Mesendoderm (in vitro differentiated cells): ENCODE measurements at regions not wholly inside any gene's neighbourhood (a gene's known extent, or its start where the extent isn't known, plus 50 kb on each side); places are given as distances from the start of the nearest gene placed in this dataset.

Source experiments
- DNase-seq: peaks from one replicate; pipeline ENCODE4 v3.0.0; 2013
- H2AK5ac ChIP-seq: 2 replicates; pipeline ENCODE4 v1.6.1; 2013; ENCODE audit warnings: low read length, inconsistent platforms
- H2BK120ac ChIP-seq: 2 replicates; pipeline ENCODE4 v1.6.1; 2013; ENCODE audit warnings: low read depth, mild to moderate bottlenecking, low read length, moderate library complexity, mixed read lengths
- H2BK15ac ChIP-seq: replicated peaks from 2 replicates; pipeline ENCODE4 v1.6.1; 2013; ENCODE audit warnings: low read depth, mild to moderate bottlenecking, moderate library complexity
- H2BK5ac ChIP-seq: 2 replicates; pipeline ENCODE4 v1.6.1; 2013; ENCODE audit warnings: low read length, inconsistent platforms
- H3K18ac ChIP-seq: 2 replicates; pipeline ENCODE4 v1.6.1; 2013; ENCODE audit warnings: mild to moderate bottlenecking, low read length, mixed read lengths
- H3K23ac ChIP-seq: one replicate; pipeline ENCODE4 v1.6.1; 2013; ENCODE audit warnings: low read length
- H3K27ac ChIP-seq: 2 replicates; pipeline ENCODE4 v1.5.1; 2013; ENCODE audit warnings: low read depth, mild to moderate bottlenecking, inconsistent platforms, low read length, moderate library complexity
- H3K27me3 ChIP-seq: 2 replicates; pipeline ENCODE4 v1.6.1; 2013; ENCODE audit warnings: low read length, control low read depth, mild to moderate bottlenecking, inconsistent platforms; ENCODE audit not compliant: insufficient read depth, poor library complexity
- H3K36me3 ChIP-seq: 2 replicates; pipeline ENCODE4 v1.6.1; 2013; ENCODE audit warnings: low read length, inconsistent platforms; ENCODE audit not compliant: control insufficient read depth, insufficient read depth
- H3K4ac ChIP-seq: one replicate; pipeline ENCODE4 v1.6.1; 2013; ENCODE audit warnings: low read depth, mild to moderate bottlenecking, low read length, moderate library complexity
- H3K4me1 ChIP-seq: 2 replicates; pipeline ENCODE4 v1.6.1; 2013; ENCODE audit warnings: low read depth, low read length, inconsistent platforms; ENCODE audit not compliant: control insufficient read depth
- H3K4me2 ChIP-seq: 2 replicates; pipeline ENCODE4 v1.6.1; 2013; ENCODE audit warnings: low read length
- H3K4me3 ChIP-seq: 2 replicates; pipeline ENCODE4 v1.5.1; 2013; ENCODE audit warnings: mild to moderate bottlenecking, low read length
- H3K56ac ChIP-seq: one replicate; pipeline ENCODE4 v1.6.1; 2013; ENCODE audit warnings: low read length
- H3K79me1 ChIP-seq: 2 replicates; pipeline ENCODE4 v1.6.1; 2013; ENCODE audit warnings: low read length, inconsistent platforms
- H3K79me2 ChIP-seq: 2 replicates; pipeline ENCODE4 v1.6.1; 2013; ENCODE audit warnings: mild to moderate bottlenecking, low read length; ENCODE audit not compliant: control insufficient read depth, insufficient read depth
- H3K9ac ChIP-seq: 2 replicates; pipeline ENCODE4 v1.6.1; 2013; ENCODE audit warnings: low read length, inconsistent platforms
- H4K5ac ChIP-seq: one replicate; pipeline ENCODE4 v1.6.1; 2013; ENCODE audit warnings: low read length
- H4K8ac ChIP-seq: one replicate; pipeline ENCODE4 v1.6.1; 2013; ENCODE audit warnings: low read depth, mild to moderate bottlenecking, control low read depth, low read length, moderate library complexity
- WGBS: extraction: QIAGEN DNeasy Blood & Tissue Kit; methylation state at CpG from one replicate; pipeline ENCODE4 v1.1.7; 2013; ENCODE audit warnings: low lambda C conversion rate, missing lambda C conversion rate; ENCODE audit not compliant: insufficient coverage; ENCODE audit errors: extremely low coverage; 5-methylcytosine and 5-hydroxymethylcytosine counted together

DNA sequence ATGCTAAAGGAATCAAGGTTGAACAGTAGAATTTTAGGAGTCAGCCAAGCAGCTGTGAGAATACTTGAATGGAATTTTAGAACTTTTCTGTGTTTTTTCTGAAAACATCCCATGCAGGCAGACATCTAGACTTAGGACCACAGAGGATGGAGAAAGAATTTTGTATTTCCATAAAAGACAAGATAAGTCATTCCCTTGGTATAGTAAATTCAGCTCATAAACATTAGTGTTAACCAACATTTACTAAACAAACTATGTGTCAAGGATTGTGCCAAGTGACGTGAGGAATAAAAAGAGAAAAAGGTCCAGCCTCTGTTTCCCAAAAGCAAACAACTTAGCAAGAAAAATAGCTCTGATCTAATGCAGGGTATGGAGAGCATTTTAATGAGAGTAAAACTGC is 210.2 kb upstream of the NR5A2 start:
- H3K4me2 ChIP-seq: no peak overlapping the region
- H4K8ac ChIP-seq: no peak overlapping the region
- no peak overlapping the region for H2BK15ac ChIP-seq
- no peaks in the 10 kb centered on the region for H3K79me1 ChIP-seq
- H3K4ac ChIP-seq: no peak overlapping the region
- no peak overlapping the region for H4K5ac ChIP-seq
- WGBS: no CpG with 5 or more reads among the region's 1 CpG
- H3K18ac ChIP-seq: no peak overlapping the region
- no peaks in the 10 kb centered on the region for H3K27me3 ChIP-seq
- H3K56ac ChIP-seq: no peak overlapping the region
- no peak overlapping the region for H3K23ac ChIP-seq
- H2AK5ac ChIP-seq: no peak overlapping the region
- H3K4me3 ChIP-seq: no peak overlapping the region
- DNase-seq: no peak
- H3K79me2 ChIP-seq: no peaks in the 10 kb centered on the region
- no peaks in the 10 kb centered on the region for H3K4me1 ChIP-seq
- no peak overlapping the region for H2BK5ac ChIP-seq
- no peak overlapping the region for H2BK120ac ChIP-seq
- H3K27ac ChIP-seq: no peak overlapping the region
- no peak overlapping the region for H3K9ac ChIP-seq
- H3K36me3 ChIP-seq: no peaks in the 10 kb centered on the region

DNA sequence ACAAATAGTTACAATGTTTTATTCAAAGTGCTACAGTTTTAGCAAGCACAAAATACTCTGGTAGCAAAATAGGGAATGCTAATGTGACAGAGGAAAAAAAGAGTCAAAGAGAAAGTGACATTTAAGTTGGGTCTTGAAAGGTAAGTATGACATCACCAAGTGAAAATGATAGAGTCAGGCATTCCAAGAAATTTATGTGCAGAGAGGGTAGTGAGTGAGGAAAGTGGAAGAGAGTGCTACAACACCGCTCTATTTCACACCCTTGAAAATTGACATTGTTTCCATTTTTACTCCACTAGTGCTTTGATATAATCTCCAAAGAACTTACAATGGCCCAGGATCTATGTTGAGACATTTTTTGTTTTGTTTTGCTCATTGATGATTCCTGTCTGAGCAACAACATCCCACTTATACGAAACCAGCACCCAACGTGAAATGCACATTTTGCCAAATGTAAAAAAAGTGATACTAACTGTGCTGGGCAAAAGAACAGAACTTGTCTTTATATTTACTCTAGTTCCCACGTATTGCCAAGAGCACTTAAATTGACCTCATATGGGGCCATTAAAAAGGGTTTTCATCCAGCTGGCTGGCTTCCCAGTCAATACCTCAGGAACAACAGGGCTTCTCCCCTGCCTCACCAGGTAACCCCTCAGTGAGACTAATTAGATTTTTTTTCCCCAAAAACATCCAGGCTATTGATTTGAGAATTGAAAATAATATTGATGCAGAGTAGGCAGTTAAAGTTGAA is 206.3 kb upstream of the NR5A2 start:
- Histone ChIP-seq H3K4me1 (no peaks in the 10 kb centered on the region), H3K4me2 (no peak overlapping the region), H3K4ac (no peak overlapping the region), H2BK15ac (no peak overlapping the region), H2BK5ac (no peak overlapping the region), H2AK5ac (no peak overlapping the region), H3K4me3 (no peak overlapping the region), H3K9ac (no peak overlapping the region), H4K8ac (no peak overlapping the region), H3K27ac (no peak overlapping the region), H3K27me3 (no peaks in the 10 kb centered on the region), H4K5ac (no peak overlapping the region), H3K36me3 (no peaks in the 10 kb centered on the region), H3K23ac (no peak overlapping the region), H3K18ac (no peak overlapping the region), H3K79me1 (no peaks in the 10 kb centered on the region), H3K56ac (no peak overlapping the region), H2BK120ac (no peak overlapping the region), H3K79me2 (no peaks in the 10 kb centered on the region)
- WGBS: no CpG with 5 or more reads among the region's 4 CpGs
- peak; percentile 2 for DNase-seq

- Histone ChIP-seq H3K27ac (no peak overlapping the region), H2BK5ac (no peak overlapping the region), H3K4me1 (no peaks in the 10 kb centered on the region), H3K4me3 (no peak overlapping the region), H3K56ac (no peak overlapping the region), H3K79me1 (no peaks in the 10 kb centered on the region), H3K4ac (no peak overlapping the region), H4K5ac (no peak overlapping the region), H2AK5ac (no peak overlapping the region), H3K79me2 (no peaks in the 10 kb centered on the region), H3K9ac (no peak overlapping the region), H3K4me2 (no peak overlapping the region), H3K18ac (no peak overlapping the region), H3K27me3 (no peaks in the 10 kb centered on the region), H2BK120ac (no peak overlapping the region), H3K23ac (no peak overlapping the region), H2BK15ac (no peak overlapping the region), H3K36me3 (no peaks in the 10 kb centered on the region), H4K8ac (no peak overlapping the region)
- no peak for DNase-seq
- WGBS: no CpG with 5 or more reads among the region's 2 CpGs
Measured at GRCh38 chr1:199832451-199832850, 195.1 kb upstream of the NR5A2 start.

GRCh38 chr1:199834711-199835110 is 192.8 kb upstream of the NR5A2 start:
- H3K79me1 ChIP-seq: no peaks in the 10 kb centered on the region
- WGBS: no CpG with 5 or more reads among the region's 1 CpG
- no peak for DNase-seq

GRCh38 chr1:199836430-199836829 is 191.1 kb upstream of the NR5A2 start:
- H3K27ac ChIP-seq: no peak overlapping the region
- H2AK5ac ChIP-seq: no peak overlapping the region
- H3K36me3 ChIP-seq: no peaks in the 10 kb centered on the region
- no peak overlapping the region for H3K56ac ChIP-seq
- H3K4me3 ChIP-seq: no peak overlapping the region
- H3K27me3 ChIP-seq: no peaks in the 10 kb centered on the region
- H4K5ac ChIP-seq: no peak overlapping the region
- H3K23ac ChIP-seq: no peak overlapping the region
- no peak overlapping the region for H4K8ac ChIP-seq
- no peaks in the 10 kb centered on the region for H3K4me1 ChIP-seq
- no CpG with 5 or more reads among the region's 2 CpGs for WGBS
- H2BK5ac ChIP-seq: no peak overlapping the region
- H3K4me2 ChIP-seq: no peak overlapping the region
- no peaks in the 10 kb centered on the region for H3K79me2 ChIP-seq
- H3K9ac ChIP-seq: no peak overlapping the region
- no peaks in the 10 kb centered on the region for H3K79me1 ChIP-seq
- no peak overlapping the region for H3K4ac ChIP-seq
- no peak overlapping the region for H3K18ac ChIP-seq
- H2BK15ac ChIP-seq: no peak overlapping the region
- no peak overlapping the region for H2BK120ac ChIP-seq
- DNase-seq: no peak

More at GRCh38 chr1:199834711-199835110, 192.8 kb upstream of the NR5A2 start:
- H4K5ac ChIP-seq: no peak overlapping the region
- H3K56ac ChIP-seq: no peak overlapping the region
- no peak overlapping the region for H3K27ac ChIP-seq
- no peak overlapping the region for H2BK15ac ChIP-seq
- H3K18ac ChIP-seq: no peak overlapping the region
- no peaks in the 10 kb centered on the region for H3K4me1 ChIP-seq
- no peaks in the 10 kb centered on the region for H3K36me3 ChIP-seq
- H2BK5ac ChIP-seq: no peak overlapping the region
- H3K4ac ChIP-seq: no peak overlapping the region
- H3K79me2 ChIP-seq: no peaks in the 10 kb centered on the region
- no peak overlapping the region for H2AK5ac ChIP-seq
- no peak overlapping the region for H3K4me3 ChIP-seq
- H3K4me2 ChIP-seq: no peak overlapping the region
- H4K8ac ChIP-seq: no peak overlapping the region
- H3K9ac ChIP-seq: no peak overlapping the region
- H3K27me3 ChIP-seq: no peaks in the 10 kb centered on the region
- H3K23ac ChIP-seq: no peak overlapping the region
- no peak overlapping the region for H2BK120ac ChIP-seq

DNA sequence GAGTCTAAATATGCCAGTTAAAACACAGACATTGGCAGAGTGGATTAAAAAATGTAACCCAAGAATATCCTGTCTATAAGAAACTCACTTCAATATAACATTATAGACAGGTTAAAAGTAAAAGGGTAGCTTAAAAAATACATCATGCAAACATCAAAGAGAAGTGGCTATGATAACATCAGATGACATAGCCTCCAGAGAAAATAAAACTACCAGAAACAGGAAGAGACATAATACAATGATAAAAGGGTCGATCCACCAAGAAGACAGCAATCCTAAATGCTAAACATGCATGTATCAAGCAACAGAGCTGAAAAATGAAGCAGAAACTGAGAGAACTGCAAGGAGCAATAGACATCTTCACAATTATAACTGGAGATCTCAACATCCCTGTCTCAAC is 190.2 kb upstream of the NR5A2 start:
- H4K5ac ChIP-seq: no peak overlapping the region
- no peaks in the 10 kb centered on the region for H3K4me1 ChIP-seq

More for the DNA sequence above, 190.2 kb upstream of the NR5A2 start:
- Histone ChIP-seq H3K36me3 (no peaks in the 10 kb centered on the region), H3K79me1 (no peaks in the 10 kb centered on the region), H3K18ac (no peak overlapping the region), H3K56ac (no peak overlapping the region), H2BK5ac (no peak overlapping the region), H2BK15ac (no peak overlapping the region), H2BK120ac (no peak overlapping the region), H3K27me3 (no peaks in the 10 kb centered on the region), H3K4me2 (no peak overlapping the region), H3K4me3 (no peak overlapping the region), H2AK5ac (no peak overlapping the region), H3K27ac (no peak overlapping the region), H4K8ac (no peak overlapping the region), H3K23ac (no peak overlapping the region), H3K79me2 (no peaks in the 10 kb centered on the region), H3K9ac (no peak overlapping the region), H3K4ac (no peak overlapping the region)
- no peak for DNase-seq
- WGBS: no CpG with 5 or more reads among the region's 1 CpG
